ENCODE measurements at regions not wholly inside any gene's neighbourhood (a gene's known extent, or its start where the extent isn't known, plus 50 kb on each side); places are given as distances from the start of the nearest gene placed in this dataset.

DNA sequence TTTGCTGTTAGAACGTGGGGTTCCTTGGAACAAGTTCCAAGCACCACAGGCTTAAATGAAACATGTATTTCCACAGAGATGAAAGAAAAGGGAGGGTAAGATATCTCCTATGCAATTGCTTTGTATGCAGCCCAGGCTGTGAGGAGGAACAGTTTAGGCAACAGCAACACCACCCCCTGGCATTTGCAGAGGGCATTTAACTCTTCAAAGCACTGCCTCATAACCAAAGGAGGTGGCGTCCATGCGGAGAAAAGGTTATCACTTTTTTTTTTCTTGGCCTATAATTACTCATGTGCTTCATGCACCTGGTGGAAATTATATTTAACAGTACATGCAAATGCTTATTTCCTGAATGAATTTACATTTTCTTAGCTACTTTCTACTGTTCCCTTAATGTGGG lies 286.0 kb downstream of the LPIN1 start:
- no peak for DNase-seq

- DNase-seq: peak; percentile 36
Measured at GRCh38 chr2:12032975-12033374, 286.5 kb downstream of the LPIN1 start.

DNA sequence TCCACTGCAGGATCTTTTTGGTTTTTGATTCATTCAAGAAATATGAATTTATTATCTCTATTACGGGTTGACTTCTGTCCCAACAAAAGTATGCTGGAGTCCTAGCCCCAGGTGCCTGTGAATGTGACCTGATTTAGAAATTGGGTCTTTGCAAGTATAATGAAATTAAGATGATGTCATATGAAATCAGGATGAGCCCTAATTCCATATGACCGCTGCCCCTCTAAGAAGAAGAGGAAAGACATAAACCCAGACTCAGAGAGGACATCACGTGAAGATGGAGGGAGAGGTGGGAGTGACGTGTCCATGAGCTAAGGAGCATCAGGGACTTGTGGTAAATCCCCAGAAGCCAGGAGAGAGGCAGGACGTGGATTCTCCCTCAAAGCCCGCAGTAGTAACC lies 287.1 kb downstream of the LPIN1 start:
- no peak for DNase-seq

- DNase-seq: no peak
Measured at GRCh38 chr2:12034382-12034781, 287.9 kb downstream of the LPIN1 start.

DNA sequence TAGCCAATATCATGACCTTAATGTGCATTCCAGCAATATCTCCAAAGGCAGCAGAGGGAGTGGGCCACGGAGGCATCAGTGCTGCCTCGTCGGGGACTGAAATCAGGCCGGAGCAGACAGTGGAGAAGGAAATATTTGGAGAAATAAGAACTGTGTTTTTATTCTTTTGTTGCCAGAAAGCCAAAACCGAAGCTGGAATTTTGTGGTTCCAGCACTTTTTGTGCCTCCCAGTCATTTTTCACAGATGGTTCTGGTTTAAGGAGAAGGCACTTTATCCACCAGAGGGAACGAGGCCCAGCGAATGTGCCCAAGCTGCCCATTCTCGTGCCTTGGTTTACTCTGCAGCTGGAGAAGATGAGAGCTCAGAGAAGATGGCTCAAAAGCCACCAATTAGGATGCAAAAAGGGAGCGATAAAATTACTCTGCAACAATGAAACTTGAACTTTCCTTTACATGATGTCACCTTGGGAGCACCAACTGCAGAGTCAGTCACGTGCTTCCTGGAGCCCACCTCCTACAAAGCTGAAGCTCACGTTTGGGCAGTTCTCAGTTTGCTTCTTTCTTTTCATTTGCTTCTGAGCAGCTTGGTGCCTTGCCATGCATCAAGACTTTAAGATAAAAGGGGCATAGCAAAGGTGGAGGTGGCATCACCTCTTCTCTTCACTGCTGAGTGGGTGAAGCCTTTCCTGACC lies 288.7 kb downstream of the LPIN1 start:
- peak; percentile 40 for DNase-seq

DNA sequence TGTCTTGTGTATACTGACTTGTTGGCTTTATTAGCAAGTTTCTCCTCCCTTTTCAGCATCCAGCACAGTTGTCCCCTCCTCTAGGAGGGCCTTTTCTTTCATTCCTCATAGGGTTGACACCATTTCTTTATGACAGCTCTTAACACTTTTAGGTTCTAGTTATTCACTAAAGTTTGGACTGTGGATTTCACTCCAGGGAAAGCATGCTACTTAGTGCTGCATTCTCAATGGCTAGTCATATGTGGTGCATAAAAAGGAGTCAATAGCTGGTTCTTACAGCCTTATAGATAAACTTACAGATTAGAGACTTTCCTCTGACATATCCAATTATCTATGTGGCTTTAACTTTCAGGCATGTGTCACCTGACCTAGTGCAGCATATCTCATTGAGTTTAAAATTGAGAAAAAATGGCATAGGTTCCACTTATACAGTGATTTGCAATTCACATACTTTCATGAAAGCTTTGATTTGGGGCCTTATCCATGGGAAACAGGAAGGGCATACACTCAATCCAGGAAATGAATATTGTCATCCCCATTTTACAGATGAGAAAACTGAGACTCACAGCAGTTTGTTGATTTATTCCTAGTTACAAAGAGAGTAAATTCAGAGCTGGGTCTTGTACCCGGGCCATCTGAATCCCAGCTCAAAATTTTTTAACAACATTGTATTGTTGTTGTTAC lies 289.7 kb downstream of the LPIN1 start:
- no peak for DNase-seq

GRCh38 chr2:12036640-12036983 lies 290.2 kb downstream of the LPIN1 start:
- no peak for DNase-seq

GRCh38 chr2:12037301-12037700 lies 290.9 kb downstream of the LPIN1 start:
- no peak for DNase-seq

- DNase-seq: no peak
Measured at GRCh38 chr2:12041236-12041635, 294.8 kb downstream of the LPIN1 start.

- no peak for DNase-seq
Measured at GRCh38 chr2:12043131-12043530, 296.7 kb downstream of the LPIN1 start.

- DNase-seq: no peak
Measured at GRCh38 chr2:12044857-12045256, 298.4 kb downstream of the LPIN1 start.

DNA sequence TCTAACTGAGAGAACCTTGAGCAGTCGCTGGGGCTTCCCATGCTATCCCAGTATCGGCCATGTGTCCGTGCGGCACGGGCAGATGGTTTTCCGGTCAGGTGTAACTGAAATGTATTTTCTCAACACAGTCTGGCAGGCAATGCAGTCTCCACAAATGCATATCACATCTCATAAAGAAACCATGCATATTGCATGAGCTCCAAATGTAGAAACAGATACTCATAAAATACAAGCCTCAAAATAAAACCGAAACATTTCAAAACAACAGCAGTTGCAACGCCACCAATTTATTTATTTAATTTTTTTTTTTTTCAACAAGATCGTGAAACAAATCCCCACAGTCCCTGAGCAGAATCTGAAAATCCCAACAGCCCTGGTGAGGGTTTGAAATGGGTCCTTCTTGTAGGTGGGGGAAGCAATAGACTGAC lies 299.4 kb downstream of the LPIN1 start:
- no peak for DNase-seq

GRCh38 chr2:12046641-12047040 lies 300.2 kb downstream of the LPIN1 start:
- peak; percentile 84 for DNase-seq

DNA sequence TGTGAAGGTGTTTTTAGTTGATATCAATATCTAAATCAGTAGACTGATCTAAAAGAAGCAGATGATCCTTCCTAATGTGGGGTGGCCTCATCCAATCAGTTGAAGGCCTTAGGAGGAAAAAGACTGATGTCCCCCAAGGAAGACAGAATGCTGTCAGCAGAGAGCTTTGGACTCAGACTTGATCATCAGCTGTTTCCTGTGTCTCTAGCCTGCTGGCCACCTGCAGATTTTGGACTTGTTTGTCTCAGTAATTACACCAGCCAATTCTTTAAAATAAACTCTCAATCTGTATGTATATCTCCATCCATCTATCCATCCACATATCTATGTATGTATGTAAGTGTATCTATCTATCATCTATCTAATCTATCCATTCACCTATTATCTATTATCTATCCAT lies 301.3 kb downstream of the LPIN1 start:
- DNase-seq: no peak

DNA sequence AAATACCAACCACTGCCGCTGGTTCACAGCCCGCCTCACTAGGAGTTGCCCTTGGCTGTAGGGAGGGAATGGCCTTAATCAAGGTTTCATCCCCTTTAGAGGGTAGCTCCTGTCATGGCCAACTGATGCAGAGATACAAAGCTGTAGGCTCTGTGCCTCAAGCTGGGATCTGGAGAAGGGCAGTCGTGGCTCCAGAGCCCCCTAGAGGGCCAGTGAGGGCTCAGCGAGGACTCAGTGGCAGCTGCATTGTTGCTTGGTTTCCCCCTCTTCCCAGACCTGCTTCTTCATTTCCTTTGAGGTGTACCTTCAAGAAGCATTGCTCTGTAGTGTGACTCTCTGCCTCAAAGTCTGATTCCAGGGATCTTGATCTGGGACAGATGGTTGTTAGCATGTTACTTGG lies 302.1 kb downstream of the LPIN1 start:
- no peak for DNase-seq

GRCh38 chr2:12050396-12050795 lies 304.0 kb downstream of the LPIN1 start:
- DNase-seq: peak; percentile 88

GRCh38 chr2:12051831-12052230 lies 305.4 kb downstream of the LPIN1 start:
- peak; percentile 86 for DNase-seq

GRCh38 chr2:12052796-12053195 lies 306.4 kb downstream of the LPIN1 start:
- no peak for DNase-seq

DNA sequence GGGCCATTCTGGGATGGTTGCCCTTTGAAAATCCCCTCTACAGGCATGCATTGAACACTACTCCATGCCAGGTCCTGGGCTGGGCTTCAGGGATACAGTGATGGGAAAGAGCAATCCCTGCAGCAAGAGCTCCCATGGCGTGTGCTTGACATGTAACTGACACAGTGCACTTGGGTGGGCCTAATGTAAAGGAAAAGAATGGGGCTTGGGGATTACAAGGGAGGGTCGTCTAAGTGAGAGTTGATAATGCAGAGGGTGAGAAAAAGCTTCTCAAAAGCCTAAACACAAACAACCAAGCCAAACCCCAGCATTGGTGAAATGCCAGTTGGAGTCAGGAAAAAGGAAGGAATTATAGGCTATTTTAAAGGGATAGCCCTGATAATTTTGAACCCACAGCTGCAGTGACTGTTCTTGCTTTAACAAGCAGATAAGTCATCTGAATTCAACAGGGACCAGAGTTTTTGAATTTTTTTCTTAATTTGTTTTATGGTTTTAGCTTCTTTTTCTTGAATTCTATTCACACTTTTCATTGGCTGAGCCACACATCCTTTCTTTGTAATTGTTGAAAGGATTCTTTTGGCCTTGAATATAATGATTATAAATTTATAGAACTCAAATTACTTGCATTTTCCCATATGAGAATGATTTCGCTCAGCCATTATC lies 308.7 kb downstream of the LPIN1 start:
- no peak for DNase-seq

- peak; percentile 84 for DNase-seq
Measured at GRCh38 chr2:12057436-12058166, 311.2 kb downstream of the LPIN1 start.

DNA sequence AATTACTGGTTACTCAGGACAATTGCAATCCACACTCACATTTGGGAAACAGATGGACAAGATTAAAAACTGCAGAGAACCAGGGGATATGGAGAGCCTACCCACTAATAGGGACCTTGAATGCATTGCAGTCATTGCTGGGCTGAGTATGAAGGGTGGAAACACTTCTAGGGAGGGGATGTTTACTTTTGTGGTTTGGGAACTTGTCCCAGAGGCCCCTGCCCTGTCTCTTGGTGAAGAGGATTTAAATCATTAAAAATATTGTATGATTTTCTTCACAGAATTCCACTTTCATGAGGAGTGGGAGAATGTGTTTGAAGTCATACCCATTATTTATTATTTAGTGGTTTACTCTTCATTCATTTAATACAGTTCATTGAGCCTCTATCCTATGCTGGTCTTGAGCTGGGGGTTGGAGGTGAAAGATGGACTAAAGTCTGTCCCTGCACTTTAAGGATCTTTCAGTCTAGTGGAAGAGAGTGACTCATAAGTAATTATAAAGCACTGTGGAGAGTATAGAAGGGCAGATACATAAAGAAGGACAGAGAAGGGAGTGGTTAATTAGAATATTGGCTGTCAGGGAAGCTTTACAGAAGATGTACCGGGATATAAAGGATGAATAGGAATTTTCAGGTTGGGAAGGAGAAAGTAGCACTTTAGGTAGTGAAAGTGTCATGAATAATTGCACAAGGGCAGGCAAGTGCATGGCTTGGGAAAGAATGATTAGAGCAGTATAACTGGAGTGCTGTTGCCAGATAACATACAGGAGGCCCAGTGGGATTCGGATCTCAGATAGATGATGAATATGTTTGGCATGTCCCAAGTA lies 313.4 kb downstream of the LPIN1 start:
- DNase-seq: peak; percentile 85

DNA sequence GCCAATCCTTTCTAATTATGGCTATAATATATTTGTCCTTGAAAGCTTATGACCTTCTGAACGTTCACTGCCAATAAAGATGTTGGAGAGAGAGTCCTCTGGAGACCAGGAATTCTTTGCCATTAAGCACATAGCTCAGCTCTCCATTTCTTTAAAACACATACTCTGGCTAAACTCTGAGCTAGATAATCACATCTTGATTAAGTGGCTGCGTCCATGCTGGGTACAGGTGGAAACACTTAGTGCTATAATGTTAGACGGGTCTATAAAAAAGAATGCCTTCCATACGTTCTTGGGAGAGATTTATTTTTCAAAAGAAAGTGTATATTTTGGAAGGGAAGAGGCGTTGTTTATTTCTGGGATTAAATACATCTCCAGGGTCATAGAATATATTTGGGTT lies 314.5 kb downstream of the LPIN1 start:
- DNase-seq: no peak
